Lung (tissue), 11 donors: ENCODE measurements at regions not wholly inside any gene's neighbourhood (a gene's known extent, or its start where the extent isn't known, plus 50 kb on each side); places are given as distances from the start of the nearest gene placed in this dataset.
A peak's percentile ranks its signal among the peaks of the same experiment; 100 is the strongest.

ENCODE experiments used
- ATAC-seq: fragments of 200-7000 bp; cut with Tn5 transposase; one replicate; pipeline ENCODE4 v1.9.1; 2020; ENCODE audit warnings: moderate number of reproducible peaks; ENCODE audit not compliant: insufficient read depth, low FRiP score
- DNase-seq, 3 donors: peaks; one replicate each; pipeline ENCODE4 v3.0.0-alpha.2; 2013 to 2017
- H3K27ac ChIP-seq, 2 donors: one replicate each; pipeline ENCODE4 v1.5.1; 2013; ENCODE audit warnings: mild to moderate bottlenecking in 2 of 2, moderate library complexity in 2 of 2, control low read depth in 1 of 2, inconsistent platforms in 1 of 2, low read depth in 1 of 2, low read length in 1 of 2
- H3K27me3 ChIP-seq, 3 donors: one replicate each; pipeline ENCODE4 v1.5.1; 2013; ENCODE audit warnings: low read length in 2 of 3; ENCODE audit not compliant: control insufficient read depth in 3 of 3, insufficient read depth in 3 of 3
- H3K36me3 ChIP-seq, 4 donors: one replicate each; pipeline ENCODE4 v1.5.1; 2013; ENCODE audit warnings: low read length in 4 of 4, mild to moderate bottlenecking in 1 of 4, moderate library complexity in 1 of 4; ENCODE audit not compliant: control insufficient read depth in 4 of 4, insufficient read depth in 4 of 4
- H3K4me1 ChIP-seq, 5 donors: one replicate each; pipeline ENCODE4 v1.5.1; 2013; ENCODE audit warnings: low read length in 5 of 5, mild to moderate bottlenecking in 2 of 5, moderate library complexity in 1 of 5; ENCODE audit not compliant: control insufficient read depth in 5 of 5, insufficient read depth in 5 of 5
- H3K4me3 ChIP-seq: one replicate; pipeline ENCODE4 v1.5.1; 2013; ENCODE audit warnings: mild to moderate bottlenecking, control low read depth, moderate library complexity
- H3K9ac ChIP-seq, 2 donors: one replicate each; pipeline ENCODE4 v1.5.1; 2013; ENCODE audit warnings: low read length in 2 of 2, control low read depth in 1 of 2; ENCODE audit not compliant: insufficient read depth in 1 of 2
- H3K9me3 ChIP-seq, 4 donors: one replicate each; pipeline ENCODE4 v1.5.1; 2013; ENCODE audit warnings: low read length in 3 of 4, mild to moderate bottlenecking in 1 of 4, moderate library complexity in 1 of 4; ENCODE audit not compliant: control insufficient read depth in 4 of 4, insufficient read depth in 3 of 4
- CTCF ChIP-seq: IDR thresholded peaks from 2 replicates; pipeline ENCODE4 v1.5.1; 2012; ENCODE audit warnings: mild to moderate bottlenecking; ENCODE audit errors: control extremely low read depth, extremely low read depth
- WGBS, 2 donors: extraction: QIAGEN DNeasy Blood & Tissue Kit; methylation state at CpG; one replicate each; pipeline ENCODE4 v1.1.7; 2013; 5-methylcytosine and 5-hydroxymethylcytosine counted together
- donor health status: control.
- donor health status: control.
- donor health status: Bipolar disorder and iron deficiency.
- donor health status: healthy.
- donor health status: DM: yes; HTN: yes; CAD: no.

GRCh38 chr2:59900728-59901452 lies 652.6 kb downstream of the BCL11A start:
- Histone ChIP-seq H3K9ac (no peak overlapping the region), H3K4me1 (no peaks in the 10 kb centered on the region), H3K36me3 (no peaks in the 10 kb centered on the region), H3K27ac (no peak overlapping the region), H3K4me3 (no peak overlapping the region), H3K27me3 (peaks cover 0 to 2% (median 0%) of the 10 kb centered on the region in 3 donors), H3K9me3 (no peaks in the 10 kb centered on the region)
- TF ChIP-seq CTCF: no peak
- ATAC-seq: no peak
- WGBS, 2 donors: 70 to 92% methylated on average over 6 of the region's 6 CpGs
- DNase-seq: peak in 1 of 3 donors; percentile 24

- 85 to 94% methylated on average over 3 of the region's 3 CpGs for WGBS, 2 donors
Measured at GRCh38 chr2:59899692-59900091, 653.8 kb downstream of the BCL11A start.

GRCh38 chr2:59896499-59897245 lies 656.8 kb downstream of the BCL11A start:
- H3K27ac ChIP-seq: no peak overlapping the region
- H3K4me1 ChIP-seq: no peaks in the 10 kb centered on the region
- H3K4me3 ChIP-seq: no peak overlapping the region
- H3K9ac ChIP-seq: no peak overlapping the region
- no peak for TF ChIP-seq CTCF
- no peak for ATAC-seq
- H3K27me3 ChIP-seq: no peaks in the 10 kb centered on the region
- H3K9me3 ChIP-seq: no peaks in the 10 kb centered on the region
- no peak for DNase-seq
- WGBS, 2 donors: 85 to 86% methylated on average over 3 of the region's 3 CpGs
- H3K36me3 ChIP-seq: no peaks in the 10 kb centered on the region

More at GRCh38 chr2:59899692-59900091, 653.8 kb downstream of the BCL11A start:
- Histone ChIP-seq H3K4me1 (no peaks in the 10 kb centered on the region), H3K9ac (no peak overlapping the region), H3K9me3 (no peaks in the 10 kb centered on the region), H3K27me3 (peaks cover 0 to 2% (median 0%) of the 10 kb centered on the region in 3 donors), H3K36me3 (no peaks in the 10 kb centered on the region), H3K27ac (no peak overlapping the region), H3K4me3 (no peak overlapping the region)
- DNase-seq (no peak), ATAC-seq (no peak)
- no peak for TF ChIP-seq CTCF
